ENCODE measurements at regions not wholly inside any gene's neighbourhood (a gene's known extent, or its start where the extent isn't known, plus 50 kb on each side); places are given as distances from the start of the nearest gene placed in this dataset.

DNA sequence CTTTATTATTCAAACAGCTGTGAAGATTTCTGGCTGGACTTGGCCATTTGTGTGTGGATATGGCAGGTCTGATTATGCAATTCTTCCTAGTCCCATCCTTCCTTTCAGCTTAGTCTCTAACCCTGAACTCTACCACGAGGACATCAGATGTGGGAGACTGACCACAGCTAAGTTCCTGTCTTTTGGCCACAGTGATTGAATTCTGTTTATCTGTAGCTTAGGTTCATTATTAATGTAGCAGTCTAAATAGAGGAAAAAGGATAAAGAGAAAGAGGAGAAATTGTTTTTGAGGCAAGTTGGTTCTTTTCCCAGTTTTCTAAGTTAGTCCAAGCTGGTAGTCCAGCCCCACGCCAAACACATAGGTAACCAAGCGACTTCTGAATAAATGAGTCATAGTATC, 598.9 kb downstream of the RFPL4B start:
- no peak for TF ChIP-seq CHD2 (IDR thresholded peaks at IDR 0.05; ENCODE audit: low read length, partially characterized antibody)
- no peak for TF ChIP-seq NFE2L2 (conservative IDR thresholded peaks at IDR 0.05; ENCODE audit: low read length)
- TF ChIP-seq CBX2 (IDR thresholded peaks at IDR 0.05; ENCODE audit: borderline replicate concordance, low read depth), result no peak
- no peak for TF ChIP-seq RNF2 (IDR thresholded peaks at IDR 0.05; ENCODE audit: borderline replicate concordance, low read depth)
- TF ChIP-seq HEYL (CRISPR knock-in tag; IDR thresholded peaks at IDR 0.05), result no peak
- no peak for TF ChIP-seq FOSB (CRISPR knock-in tag; IDR thresholded peaks at IDR 0.05)
- TF ChIP-seq, protein P1, sequence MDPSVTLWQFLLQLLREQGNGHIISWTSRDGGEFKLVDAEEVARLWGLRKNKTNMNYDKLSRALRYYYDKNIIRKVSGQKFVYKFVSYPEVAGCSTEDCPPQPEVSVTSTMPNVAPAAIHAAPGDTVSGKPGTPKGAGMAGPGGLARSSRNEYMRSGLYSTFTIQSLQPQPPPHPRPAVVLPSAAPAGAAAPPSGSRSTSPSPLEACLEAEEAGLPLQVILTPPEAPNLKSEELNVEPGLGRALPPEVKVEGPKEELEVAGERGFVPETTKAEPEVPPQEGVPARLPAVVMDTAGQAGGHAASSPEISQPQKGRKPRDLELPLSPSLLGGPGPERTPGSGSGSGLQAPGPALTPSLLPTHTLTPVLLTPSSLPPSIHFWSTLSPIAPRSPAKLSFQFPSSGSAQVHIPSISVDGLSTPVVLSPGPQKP (IDR thresholded peaks at IDR 0.05; ENCODE audit: low read depth, low read length), result no peak
- TF ChIP-seq SMC3 (IDR thresholded peaks at IDR 0.05), result no peak
- TF ChIP-seq, protein P2, sequence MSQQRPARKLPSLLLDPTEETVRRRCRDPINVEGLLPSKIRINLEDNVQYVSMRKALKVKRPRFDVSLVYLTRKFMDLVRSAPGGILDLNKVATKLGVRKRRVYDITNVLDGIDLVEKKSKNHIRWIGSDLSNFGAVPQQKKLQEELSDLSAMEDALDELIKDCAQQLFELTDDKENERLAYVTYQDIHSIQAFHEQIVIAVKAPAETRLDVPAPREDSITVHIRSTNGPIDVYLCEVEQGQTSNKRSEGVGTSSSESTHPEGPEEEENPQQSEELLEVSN (IDR thresholded peaks at IDR 0.05; ENCODE audit: borderline replicate concordance, low read depth), result no peak
- TF ChIP-seq, protein P3, sequence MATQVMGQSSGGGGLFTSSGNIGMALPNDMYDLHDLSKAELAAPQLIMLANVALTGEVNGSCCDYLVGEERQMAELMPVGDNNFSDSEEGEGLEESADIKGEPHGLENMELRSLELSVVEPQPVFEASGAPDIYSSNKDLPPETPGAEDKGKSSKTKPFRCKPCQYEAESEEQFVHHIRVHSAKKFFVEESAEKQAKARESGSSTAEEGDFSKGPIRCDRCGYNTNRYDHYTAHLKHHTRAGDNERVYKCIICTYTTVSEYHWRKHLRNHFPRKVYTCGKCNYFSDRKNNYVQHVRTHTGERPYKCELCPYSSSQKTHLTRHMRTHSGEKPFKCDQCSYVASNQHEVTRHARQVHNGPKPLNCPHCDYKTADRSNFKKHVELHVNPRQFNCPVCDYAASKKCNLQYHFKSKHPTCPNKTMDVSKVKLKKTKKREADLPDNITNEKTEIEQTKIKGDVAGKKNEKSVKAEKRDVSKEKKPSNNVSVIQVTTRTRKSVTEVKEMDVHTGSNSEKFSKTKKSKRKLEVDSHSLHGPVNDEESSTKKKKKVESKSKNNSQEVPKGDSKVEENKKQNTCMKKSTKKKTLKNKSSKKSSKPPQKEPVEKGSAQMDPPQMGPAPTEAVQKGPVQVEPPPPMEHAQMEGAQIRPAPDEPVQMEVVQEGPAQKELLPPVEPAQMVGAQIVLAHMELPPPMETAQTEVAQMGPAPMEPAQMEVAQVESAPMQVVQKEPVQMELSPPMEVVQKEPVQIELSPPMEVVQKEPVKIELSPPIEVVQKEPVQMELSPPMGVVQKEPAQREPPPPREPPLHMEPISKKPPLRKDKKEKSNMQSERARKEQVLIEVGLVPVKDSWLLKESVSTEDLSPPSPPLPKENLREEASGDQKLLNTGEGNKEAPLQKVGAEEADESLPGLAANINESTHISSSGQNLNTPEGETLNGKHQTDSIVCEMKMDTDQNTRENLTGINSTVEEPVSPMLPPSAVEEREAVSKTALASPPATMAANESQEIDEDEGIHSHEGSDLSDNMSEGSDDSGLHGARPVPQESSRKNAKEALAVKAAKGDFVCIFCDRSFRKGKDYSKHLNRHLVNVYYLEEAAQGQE (IDR thresholded peaks at IDR 0.05), result no peak
- no peak for TF ChIP-seq HOXB13 (CRISPR knock-in tag; IDR thresholded peaks at IDR 0.05; ENCODE audit: low read depth)
- TF ChIP-seq ZC3H11A (IDR thresholded peaks at IDR 0.05), result no peak
- TF ChIP-seq FOXS1 (CRISPR knock-in tag; IDR thresholded peaks at IDR 0.05), result no peak
- TF ChIP-seq, protein P4, sequence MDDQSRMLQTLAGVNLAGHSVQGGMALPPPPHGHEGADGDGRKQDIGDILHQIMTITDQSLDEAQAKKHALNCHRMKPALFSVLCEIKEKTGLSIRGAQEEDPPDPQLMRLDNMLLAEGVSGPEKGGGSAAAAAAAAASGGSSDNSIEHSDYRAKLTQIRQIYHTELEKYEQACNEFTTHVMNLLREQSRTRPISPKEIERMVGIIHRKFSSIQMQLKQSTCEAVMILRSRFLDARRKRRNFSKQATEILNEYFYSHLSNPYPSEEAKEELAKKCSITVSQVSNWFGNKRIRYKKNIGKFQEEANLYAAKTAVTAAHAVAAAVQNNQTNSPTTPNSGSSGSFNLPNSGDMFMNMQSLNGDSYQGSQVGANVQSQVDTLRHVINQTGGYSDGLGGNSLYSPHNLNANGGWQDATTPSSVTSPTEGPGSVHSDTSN (IDR thresholded peaks at IDR 0.05), result no peak
- no peak overlapping the region for H3K27ac ChIP-seq
- no peak overlapping the region for H3K4me2 ChIP-seq
- DNase-seq (ENCODE audit: low read depth in 1 of 2, low spot score in 1 of 2) (no peak), FAIRE-seq (no peak), ATAC-seq (no peak)
- 56% methylated on average over 3 of the region's 3 CpGs for WGBS (ENCODE audit: missing lambda C conversion rate)
- POLR2A ChIA-PET, result no interaction called here
- no peaks in the 10 kb centered on the region for H3K9me3 ChIP-seq
- CTCF ChIA-PET, result no interaction called here
- H3K4me1 ChIP-seq, result no peaks in the 10 kb centered on the region
- no peak overlapping the region for H3K4me3 ChIP-seq

DNA sequence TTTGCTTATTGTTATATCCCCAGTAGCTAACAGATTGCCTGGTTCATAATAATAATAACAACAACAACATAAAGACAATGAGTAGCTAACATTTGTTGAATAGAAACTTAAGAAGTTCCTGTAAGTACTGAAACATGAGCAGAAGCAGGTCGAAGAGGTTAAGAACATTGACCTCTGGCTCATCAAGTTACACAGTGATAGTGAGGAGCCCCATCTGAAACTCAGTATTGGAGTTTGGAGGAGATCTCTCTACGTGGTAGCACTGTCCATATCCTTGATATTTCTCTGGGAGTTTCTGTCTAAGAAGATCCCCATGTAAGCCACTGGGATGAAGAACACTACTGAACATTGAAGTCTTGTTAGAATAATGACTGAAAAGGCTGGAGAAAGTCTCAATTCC, 600.4 kb downstream of the RFPL4B start:
- 19% methylated on average over 2 of the region's 2 CpGs for whole genome bisulfite sequencing (ENCODE audit: missing lambda C conversion rate)
- no peak overlapping the region for H3K4me3 ChIP-seq
- POLR2A ChIA-PET, result no interaction called here
- CTCF ChIA-PET, result no interaction called here
- DNase-seq (ENCODE audit: low read depth in 1 of 2, low spot score in 1 of 2) (no peak), FAIRE-seq (no peak), ATAC-seq (no peak)
- no peaks in the 10 kb centered on the region for H3K9me3 ChIP-seq
- H3K4me2 ChIP-seq, result no peak overlapping the region
- TF ChIP-seq, protein P5, sequence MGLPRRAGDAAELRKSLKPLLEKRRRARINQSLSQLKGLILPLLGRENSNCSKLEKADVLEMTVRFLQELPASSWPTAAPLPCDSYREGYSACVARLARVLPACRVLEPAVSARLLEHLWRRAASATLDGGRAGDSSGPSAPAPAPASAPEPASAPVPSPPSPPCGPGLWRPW (IDR thresholded peaks at IDR 0.05), result no peak
- no peaks in the 10 kb centered on the region for H3K4me1 ChIP-seq
- no peak overlapping the region for H3K27ac ChIP-seq

DNA sequence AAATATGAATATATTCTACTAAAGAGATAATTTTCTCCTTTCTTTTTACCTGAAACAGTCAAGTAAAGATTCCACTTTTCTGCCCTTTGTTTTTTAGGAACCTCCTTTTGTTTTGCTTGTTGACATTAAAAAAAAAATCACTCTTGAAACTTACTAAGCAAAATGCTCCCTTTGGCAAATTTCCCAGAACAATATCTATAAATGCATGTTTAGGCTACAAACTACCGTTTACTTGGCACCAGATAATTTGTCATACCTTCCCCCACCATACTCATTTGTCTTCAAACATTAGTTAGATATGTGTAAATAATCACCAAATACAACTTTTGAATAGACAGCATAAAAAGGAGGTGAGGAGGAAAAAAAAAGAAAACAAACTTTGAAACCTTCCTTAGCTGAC, 604.7 kb downstream of the RFPL4B start:
- ChIA-PET CTCF (no interaction called here), POLR2A (no interaction called here)
- H3K4me1 ChIP-seq, result no peaks in the 10 kb centered on the region
- no peak for DNase-seq (ENCODE audit: low read depth in 1 of 2, low spot score in 1 of 2)
- TF ChIP-seq, protein P3 (IDR thresholded peaks at IDR 0.05), result no peak
- TF ChIP-seq HOXB5 (CRISPR knock-in tag; IDR thresholded peaks at IDR 0.05) (no peak), KDM1A (IDR thresholded peaks at IDR 0.05; ENCODE audit: low read depth) (no peak), POLR2AphosphoS2 (conservative IDR thresholded peaks at IDR 0.05; ENCODE audit: low read length) (no peak), HOXA7 (CRISPR knock-in tag; IDR thresholded peaks at IDR 0.05) (no peak), JUN (IDR thresholded peaks at IDR 0.05) (no peak)
- TF ChIP-seq, protein P6, sequence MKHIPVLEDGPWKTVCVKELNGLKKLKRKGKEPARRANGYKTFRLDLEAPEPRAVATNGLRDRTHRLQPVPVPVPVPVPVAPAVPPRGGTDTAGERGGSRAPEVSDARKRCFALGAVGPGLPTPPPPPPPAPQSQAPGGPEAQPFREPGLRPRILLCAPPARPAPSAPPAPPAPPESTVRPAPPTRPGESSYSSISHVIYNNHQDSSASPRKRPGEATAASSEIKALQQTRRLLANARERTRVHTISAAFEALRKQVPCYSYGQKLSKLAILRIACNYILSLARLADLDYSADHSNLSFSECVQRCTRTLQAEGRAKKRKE (CRISPR knock-in tag; IDR thresholded peaks at IDR 0.05; ENCODE audit: low read depth), result no peak
- H3K4me2 ChIP-seq, result no peak overlapping the region
- WGBS (ENCODE audit: missing lambda C conversion rate), result 11% methylated on average over 1 of the region's 1 CpG
- no peaks in the 10 kb centered on the region for H3K9me3 ChIP-seq
- no peak overlapping the region for H3K27ac ChIP-seq
- no peak for ATAC-seq
- no peak for FAIRE-seq
- H3K4me3 ChIP-seq, result no peak overlapping the region

Measured in A549 (cell line).